AG04449 (cell line): ENCODE measurements at regions not wholly inside any gene's neighbourhood (a gene's known extent, or its start where the extent isn't known, plus 50 kb on each side); places are given as distances from the start of the nearest gene placed in this dataset.

ENCODE experiments used
- CTCF ChIA-PET: fragments of 350-600 bp; formaldehyde crosslinking; extraction: SDS; loops from one replicate; lab custom pipeline; 2021; ENCODE audit warnings: antibody characterized with exemption; lab: Yijun Ruan, JAX
- POLR2A ChIA-PET: fragments of 400-600, 350-600 bp; formaldehyde crosslinking; extraction: SDS; loops from one replicate; lab custom pipeline; 2020; ENCODE audit warnings: antibody characterized with exemption, inconsistent platforms; lab: Yijun Ruan, JAX
- DNase-seq: peaks from one replicate; pipeline ENCODE4 v3.0.0-alpha.2; 2010; ENCODE audit warnings: low read depth, low spot score
- H3K4me3 ChIP-seq: 2 replicates; pipeline ENCODE4 v1.5.1; 2011; ENCODE audit warnings: low read depth, mild to moderate bottlenecking, control low read depth, low read length
- CTCF ChIP-seq: IDR thresholded peaks from one replicate; pipeline ENCODE4 v1.5.1; 2011; ENCODE audit warnings: mild to moderate bottlenecking, moderate library complexity, low read length, control low read depth, inconsistent platforms; ENCODE audit not compliant: insufficient read depth; ENCODE audit errors: missing control alignments

DNA sequence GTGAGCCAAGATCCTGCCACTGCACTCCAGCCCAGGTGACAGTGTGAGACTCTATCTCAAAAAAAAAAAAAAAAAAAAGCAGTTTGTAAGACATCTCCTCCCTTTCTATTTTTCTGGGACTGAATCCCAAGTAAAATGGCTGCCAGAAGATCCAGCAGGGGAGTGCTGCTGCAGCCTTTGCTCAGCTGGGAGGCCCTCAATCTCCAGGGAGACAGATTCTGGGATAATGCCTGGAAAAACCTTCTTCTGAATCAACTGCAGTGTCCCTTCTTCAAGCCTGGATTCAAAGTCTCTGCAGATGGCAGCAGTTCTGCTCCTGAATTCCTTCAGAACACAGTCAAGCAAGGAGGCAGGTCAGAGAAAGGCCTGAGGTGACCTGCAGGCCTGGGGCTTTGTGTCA lies 191.0 kb upstream of the NRIP1 start:
- TF ChIP-seq CTCF, result no peak
- H3K4me3 ChIP-seq, result no peak overlapping the region
- POLR2A ChIA-PET, result no interaction called here
- no peak for DNase-seq
- CTCF ChIA-PET, result no interaction called here

GRCh38 chr21:15256996-15257395 lies 192.2 kb upstream of the NRIP1 start:
- no peak for TF ChIP-seq CTCF
- H3K4me3 ChIP-seq, result no peak overlapping the region
- no peak for DNase-seq
- POLR2A ChIA-PET, result no interaction called here
- CTCF ChIA-PET, result no interaction called here

- H3K4me3 ChIP-seq, result no peak overlapping the region
- DNase-seq, result no peak
- no peak for TF ChIP-seq CTCF
- CTCF ChIA-PET, result no interaction called here
- POLR2A ChIA-PET, result no interaction called here
Measured at GRCh38 chr21:15257646-15258045, 192.8 kb upstream of the NRIP1 start.

GRCh38 chr21:15259824-15260223 lies 195.0 kb upstream of the NRIP1 start:
- ChIA-PET CTCF (no interaction called here), POLR2A (no interaction called here)
- no peak for DNase-seq
- no peak for TF ChIP-seq CTCF
- H3K4me3 ChIP-seq, result no peak overlapping the region

GRCh38 chr21:15260604-15261003 lies 195.8 kb upstream of the NRIP1 start:
- TF ChIP-seq CTCF, result no peak
- CTCF ChIA-PET, result no interaction called here
- no peak overlapping the region for H3K4me3 ChIP-seq
- POLR2A ChIA-PET, result no interaction called here
- no peak for DNase-seq

- no peak for TF ChIP-seq CTCF
- CTCF ChIA-PET, result no interaction called here
- POLR2A ChIA-PET, result no interaction called here
- no peak for DNase-seq
- H3K4me3 ChIP-seq, result no peak overlapping the region
Measured at GRCh38 chr21:15264084-15264665, 199.4 kb upstream of the NRIP1 start.
